22Rv1 (cell line): ENCODE measurements at regions not wholly inside any gene's neighbourhood (a gene's known extent, or its start where the extent isn't known, plus 50 kb on each side); places are given as distances from the start of the nearest gene placed in this dataset.
"Not testable (repeated sequence)": the region's sequence is repeated elsewhere in the genome, so short reads cannot be mapped to it uniquely, and the experiment has no call there.

ENCODE experiments used
- ZFX ChIP-seq: fragments of 450-650 bp; IDR thresholded peaks from 2 replicates; pipeline ENCODE4 v1.6.1; 2017; ENCODE audit warnings: antibody characterized with exemption, borderline replicate concordance
- TF ChIP-seq, protein P1 (sequence below): fragments of 450-650 bp; IDR thresholded peaks from 2 replicates; pipeline ENCODE4 v1.5.1; 2017; ENCODE audit warnings: mild to moderate bottlenecking

DNA sequence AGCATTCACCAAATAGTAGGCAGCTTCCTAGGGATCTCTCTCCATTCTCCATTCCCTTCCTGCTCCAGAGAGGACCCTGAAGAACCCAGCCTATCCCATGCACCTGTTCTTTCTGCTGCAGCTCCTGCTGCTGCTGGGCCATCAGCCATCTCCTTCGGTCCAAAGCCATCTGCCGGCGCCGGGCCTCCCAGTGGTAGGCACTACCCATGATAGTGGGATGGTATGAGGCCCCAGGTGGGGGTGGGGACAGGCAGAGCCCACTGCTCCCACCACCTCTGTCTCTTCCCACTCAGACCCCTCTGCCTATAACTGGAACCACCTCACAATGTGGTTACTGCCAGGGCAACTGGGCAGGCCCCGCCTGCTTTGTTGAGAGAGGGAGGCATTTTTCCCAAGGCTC, 69.3 kb upstream of the RNU2-1 start:
- TF ChIP-seq, protein P1, sequence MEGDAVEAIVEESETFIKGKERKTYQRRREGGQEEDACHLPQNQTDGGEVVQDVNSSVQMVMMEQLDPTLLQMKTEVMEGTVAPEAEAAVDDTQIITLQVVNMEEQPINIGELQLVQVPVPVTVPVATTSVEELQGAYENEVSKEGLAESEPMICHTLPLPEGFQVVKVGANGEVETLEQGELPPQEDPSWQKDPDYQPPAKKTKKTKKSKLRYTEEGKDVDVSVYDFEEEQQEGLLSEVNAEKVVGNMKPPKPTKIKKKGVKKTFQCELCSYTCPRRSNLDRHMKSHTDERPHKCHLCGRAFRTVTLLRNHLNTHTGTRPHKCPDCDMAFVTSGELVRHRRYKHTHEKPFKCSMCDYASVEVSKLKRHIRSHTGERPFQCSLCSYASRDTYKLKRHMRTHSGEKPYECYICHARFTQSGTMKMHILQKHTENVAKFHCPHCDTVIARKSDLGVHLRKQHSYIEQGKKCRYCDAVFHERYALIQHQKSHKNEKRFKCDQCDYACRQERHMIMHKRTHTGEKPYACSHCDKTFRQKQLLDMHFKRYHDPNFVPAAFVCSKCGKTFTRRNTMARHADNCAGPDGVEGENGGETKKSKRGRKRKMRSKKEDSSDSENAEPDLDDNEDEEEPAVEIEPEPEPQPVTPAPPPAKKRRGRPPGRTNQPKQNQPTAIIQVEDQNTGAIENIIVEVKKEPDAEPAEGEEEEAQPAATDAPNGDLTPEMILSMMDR, result not testable (repeated sequence)
- TF ChIP-seq ZFX, result not testable (repeated sequence)
